Vagina (tissue), 2 donors: ENCODE measurements at regions not wholly inside any gene's neighbourhood (a gene's known extent, or its start where the extent isn't known, plus 50 kb on each side); places are given as distances from the start of the nearest gene placed in this dataset.

Source experiments
- POLR2A ChIP-seq, 2 donors: fragments of 450-650 bp; IDR thresholded peaks; one replicate each; pipeline ENCODE4 v1.6.1; 2017; ENCODE audit warnings: antibody characterized with exemption in 2 of 2, mild to moderate bottlenecking in 2 of 2, moderate library complexity in 2 of 2
- POLR2AphosphoS5 ChIP-seq, 2 donors: sonication (generic); formaldehyde crosslinking; IDR thresholded peaks; one replicate each; pipeline ENCODE4 v1.9.0; 2017; ENCODE audit warnings: antibody characterized with exemption in 2 of 2, mild to moderate bottlenecking in 2 of 2, low read depth in 1 of 2; ENCODE audit not compliant: insufficient read depth in 1 of 2
- TF ChIP-seq, protein P1 (sequence below), 3 experiments: fragments of 450-650 bp in 2 of 3; fragments of 200-600 bp in 1 of 3; sonication (generic) in 1 of 3; IDR thresholded peaks; one replicate each; pipeline ENCODE4 v1.5.1; 2017 to 2019; ENCODE audit warnings: antibody characterized with exemption in 3 of 3, mild to moderate bottlenecking in 2 of 3, moderate library complexity in 2 of 3

DNA sequence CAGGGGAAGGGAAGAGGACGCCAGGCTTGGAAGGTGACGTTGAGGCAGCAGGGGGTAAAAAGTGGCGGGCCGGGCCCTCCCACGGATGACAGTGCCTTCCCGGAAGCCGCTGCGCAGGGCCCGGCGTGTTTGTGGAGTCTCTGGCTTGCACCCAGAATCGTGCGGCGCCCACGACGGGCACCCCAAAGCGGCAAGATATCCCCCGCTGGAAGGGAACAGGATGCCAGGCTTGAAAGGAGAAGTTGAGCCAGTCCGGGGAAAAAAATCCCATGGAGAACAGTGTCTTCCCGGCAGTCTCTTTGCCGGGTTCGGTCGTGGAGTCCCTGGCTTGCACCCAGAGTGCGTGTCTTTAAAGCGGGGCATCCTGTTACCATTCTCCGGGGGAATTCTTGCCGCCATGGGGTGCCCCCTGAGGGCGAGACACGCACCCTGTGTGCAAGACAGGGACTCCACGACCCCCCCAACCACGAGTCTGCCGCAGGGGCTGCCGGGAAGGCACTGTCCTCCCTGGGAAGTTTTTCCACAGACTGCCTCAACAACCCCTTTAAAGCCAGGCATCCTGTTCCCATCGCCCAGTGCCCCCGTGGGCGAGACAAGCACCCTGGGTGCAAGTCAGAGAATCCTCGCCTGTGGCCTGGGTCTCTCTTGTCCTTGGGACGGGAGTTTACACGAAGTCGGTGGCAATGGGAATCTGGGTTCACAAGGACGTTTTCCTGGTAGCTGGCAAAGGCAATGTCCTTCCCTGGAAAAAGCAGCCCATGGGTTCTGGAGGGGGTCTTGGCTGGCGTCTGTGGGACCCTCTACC, 156.1 kb upstream of the ALG10B start:
- TF ChIP-seq, protein P1, sequence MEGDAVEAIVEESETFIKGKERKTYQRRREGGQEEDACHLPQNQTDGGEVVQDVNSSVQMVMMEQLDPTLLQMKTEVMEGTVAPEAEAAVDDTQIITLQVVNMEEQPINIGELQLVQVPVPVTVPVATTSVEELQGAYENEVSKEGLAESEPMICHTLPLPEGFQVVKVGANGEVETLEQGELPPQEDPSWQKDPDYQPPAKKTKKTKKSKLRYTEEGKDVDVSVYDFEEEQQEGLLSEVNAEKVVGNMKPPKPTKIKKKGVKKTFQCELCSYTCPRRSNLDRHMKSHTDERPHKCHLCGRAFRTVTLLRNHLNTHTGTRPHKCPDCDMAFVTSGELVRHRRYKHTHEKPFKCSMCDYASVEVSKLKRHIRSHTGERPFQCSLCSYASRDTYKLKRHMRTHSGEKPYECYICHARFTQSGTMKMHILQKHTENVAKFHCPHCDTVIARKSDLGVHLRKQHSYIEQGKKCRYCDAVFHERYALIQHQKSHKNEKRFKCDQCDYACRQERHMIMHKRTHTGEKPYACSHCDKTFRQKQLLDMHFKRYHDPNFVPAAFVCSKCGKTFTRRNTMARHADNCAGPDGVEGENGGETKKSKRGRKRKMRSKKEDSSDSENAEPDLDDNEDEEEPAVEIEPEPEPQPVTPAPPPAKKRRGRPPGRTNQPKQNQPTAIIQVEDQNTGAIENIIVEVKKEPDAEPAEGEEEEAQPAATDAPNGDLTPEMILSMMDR (IDR thresholded peaks at IDR 0.05), result no peak
- no peak for TF ChIP-seq POLR2A (IDR thresholded peaks at IDR 0.05)
- TF ChIP-seq POLR2AphosphoS5 (IDR thresholded peaks at IDR 0.05; ENCODE audit: insufficient read depth in 1 of 2, low read depth in 1 of 2), result no peak
